Esophagus squamous epithelium (tissue), 5 donors: ENCODE measurements at regions not wholly inside any gene's neighbourhood (a gene's known extent, or its start where the extent isn't known, plus 50 kb on each side); places are given as distances from the start of the nearest gene placed in this dataset.
"Not testable (repeated sequence)": the region's sequence is repeated elsewhere in the genome, so short reads cannot be mapped to it uniquely, and the experiment has no call there.

ENCODE experiments used
- DNase-seq: peaks from one replicate; lab custom pipeline; 2025; lab: John Stamatoyannopoulos, UW
- H3K27ac ChIP-seq, 4 donors: fragments of 200-600 bp; sonication (generic); one replicate each; pipeline ENCODE4 v1.5.1; 2016 to 2019; ENCODE audit warnings: mild to moderate bottlenecking in 1 of 4
- H3K27me3 ChIP-seq, 4 donors: fragments of 200-600 bp; sonication (generic); 1 replicate in 3 of 4; 2 replicates in 1 of 4; pipeline versions ENCODE4 v1.5.1 to v1.6.0; 2017 to 2021; ENCODE audit warnings: antibody characterized with exemption in 1 of 4
- H3K36me3 ChIP-seq, 3 donors: fragments of 200-600 bp; sonication (generic); one replicate each; pipeline ENCODE4 v1.5.1; 2016 to 2019
- H3K4me1 ChIP-seq, 3 donors: fragments of 200-600 bp; sonication (generic); one replicate each; pipeline ENCODE4 v1.5.1; 2017 to 2019
- H3K4me3 ChIP-seq, 4 donors: fragments of 200-600 bp; sonication (generic); 1 replicate in 3 of 4; 2 replicates in 1 of 4; pipeline ENCODE4 v1.5.1; 2016 to 2019; ENCODE audit warnings: mild to moderate bottlenecking in 2 of 4, moderate library complexity in 1 of 4
- H3K9me3 ChIP-seq, 3 donors: fragments of 200-600 bp; sonication (generic); one replicate each; pipeline ENCODE4 v1.5.1; 2016 to 2019
- CTCF ChIP-seq, 6 experiments: fragments of 450-650 bp in 4 of 6; fragments of 200-600 bp in 2 of 6; sonication (generic) in 2 of 6; IDR thresholded peaks; one replicate each; pipeline ENCODE4 v1.5.1; 2016 to 2019; ENCODE audit warnings: antibody characterized with exemption in 6 of 6, mild to moderate bottlenecking in 4 of 6, moderate library complexity in 4 of 6
- POLR2A ChIP-seq, 4 donors: fragments of 450-650 bp; IDR thresholded peaks; one replicate each; pipeline ENCODE4 v1.6.1; 2017; ENCODE audit warnings: antibody characterized with exemption in 4 of 4, mild to moderate bottlenecking in 4 of 4, moderate library complexity in 3 of 4
- WGBS, 2 donors: methylation state at CpG; one replicate each; pipeline ENCODE4 v1.1.5; 2018; 5-methylcytosine and 5-hydroxymethylcytosine counted together
- intact Hi-C: fragments of 100-400 bp; cut with DNase I; formaldehyde crosslinking; loops from one replicate; pipeline ENCODE4 v1.15.0; 2022
- donor health status: DM: yes; HTN: yes; CAD: no.

- Histone ChIP-seq H3K36me3 (no peaks in the 10 kb centered on the region), H3K27ac (no peak overlapping the region), H3K27me3 (no peaks in the 10 kb centered on the region), H3K9me3 (no peaks in the 10 kb centered on the region), H3K4me3 (no peak overlapping the region), H3K4me1 (no peaks in the 10 kb centered on the region)
- TF ChIP-seq CTCF (IDR thresholded peaks at IDR 0.05) (no peak), POLR2A (IDR thresholded peaks at IDR 0.05) (no peak)
- WGBS, 2 donors, result 30 to 62% methylated on average over 3 of the region's 3 CpGs
- intact Hi-C loops, result no loop called here
- no peak for DNase-seq
Observed at GRCh38 chr13:76267216-76267615, 619.0 kb downstream of the KCTD12 start.

DNA sequence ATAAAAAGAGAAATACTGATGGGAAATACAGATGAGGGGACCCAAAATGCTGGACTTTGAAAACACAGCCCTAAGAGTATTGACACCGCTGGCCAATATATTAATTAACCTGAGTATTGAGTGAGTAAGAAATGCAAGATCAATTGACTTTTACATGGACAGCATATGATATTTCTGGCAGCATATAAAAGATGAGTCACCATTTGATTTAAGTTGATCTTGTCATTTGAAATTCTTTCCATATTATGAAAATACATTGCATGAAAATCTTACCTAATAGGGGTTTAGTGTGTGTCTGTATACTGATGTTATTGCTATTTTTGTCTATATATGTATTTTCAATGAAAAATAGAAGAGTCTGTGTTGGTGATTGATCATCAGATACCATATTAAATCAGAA lies 619.6 kb downstream of the KCTD12 start:
- no peaks in the 10 kb centered on the region for H3K4me1 ChIP-seq
- no peaks in the 10 kb centered on the region for H3K36me3 ChIP-seq
- intact Hi-C loops, result no loop called here
- H3K27ac ChIP-seq, result no peak overlapping the region
- no peak for DNase-seq
- H3K4me3 ChIP-seq, result no peak overlapping the region
- no peaks in the 10 kb centered on the region for H3K9me3 ChIP-seq
- TF ChIP-seq CTCF (IDR thresholded peaks at IDR 0.05), result no peak
- WGBS, 2 donors, result 37 to 88% methylated on average over 1 of the region's 1 CpG
- H3K27me3 ChIP-seq, result no peaks in the 10 kb centered on the region

DNA sequence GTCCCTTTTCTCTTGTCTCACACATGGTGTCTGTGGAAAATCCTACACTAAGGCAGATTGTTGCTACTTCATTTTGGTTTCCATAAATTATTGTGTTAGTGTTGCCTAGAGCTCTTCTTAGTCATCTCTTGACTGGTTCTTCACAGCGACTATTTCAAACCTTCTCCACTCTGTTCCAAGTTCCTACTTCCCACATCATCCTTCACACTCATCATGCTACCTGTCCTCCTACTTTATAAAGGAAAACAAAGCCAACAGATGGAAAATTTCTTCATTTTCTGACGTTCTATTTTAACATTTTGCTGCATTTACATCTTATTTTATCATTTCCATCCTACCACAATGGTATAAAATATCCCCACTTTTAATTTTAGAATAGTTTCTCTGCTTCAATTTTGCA lies 614.1 kb downstream of the LMO7 start:
- TF ChIP-seq CTCF (IDR thresholded peaks at IDR 0.05) (no peak), POLR2A (IDR thresholded peaks at IDR 0.05) (no peak)
- no peak for DNase-seq
- H3K9me3 ChIP-seq, result no peaks in the 10 kb centered on the region
- H3K36me3 ChIP-seq, result no peaks in the 10 kb centered on the region
- H3K4me1 ChIP-seq, result no peaks in the 10 kb centered on the region
- WGBS, 2 donors, result 58 to 64% methylated on average over 2 of the region's 2 CpGs
- intact Hi-C loops, result no loop called here
- no peaks in the 10 kb centered on the region for H3K27me3 ChIP-seq
- no peak overlapping the region for H3K27ac ChIP-seq
- no peak overlapping the region for H3K4me3 ChIP-seq

DNA sequence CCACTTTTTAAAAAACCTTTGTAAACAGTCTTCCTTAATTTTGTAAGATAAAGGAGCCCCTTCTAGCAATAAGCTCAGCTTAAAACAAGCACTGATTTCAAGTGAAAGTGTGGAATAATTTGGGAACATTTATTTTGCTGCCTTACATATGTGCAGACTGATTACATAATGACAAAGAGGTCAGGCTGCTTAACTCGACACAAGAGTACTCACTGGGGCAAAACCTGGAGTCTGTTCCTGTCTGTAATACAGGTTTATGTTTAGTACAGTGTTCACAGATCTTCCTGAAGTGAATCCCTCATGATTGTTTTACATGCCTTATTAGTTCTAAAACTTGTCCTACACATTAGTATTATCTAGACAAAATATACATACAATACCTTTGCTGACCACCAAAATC lies 609.8 kb downstream of the LMO7 start:
- intact Hi-C loops, result no loop called here
- H3K36me3 ChIP-seq, result no peaks in the 10 kb centered on the region
- no peaks in the 10 kb centered on the region for H3K27me3 ChIP-seq
- H3K4me3 ChIP-seq, result no peak overlapping the region
- TF ChIP-seq CTCF (IDR thresholded peaks at IDR 0.05) (no peak), POLR2A (IDR thresholded peaks at IDR 0.05) (no peak)
- 21 to 43% methylated on average over 1 of the region's 1 CpG for WGBS, 2 donors
- no peak overlapping the region for H3K27ac ChIP-seq
- no peak for DNase-seq
- no peaks in the 10 kb centered on the region for H3K9me3 ChIP-seq
- no peaks in the 10 kb centered on the region for H3K4me1 ChIP-seq

DNA sequence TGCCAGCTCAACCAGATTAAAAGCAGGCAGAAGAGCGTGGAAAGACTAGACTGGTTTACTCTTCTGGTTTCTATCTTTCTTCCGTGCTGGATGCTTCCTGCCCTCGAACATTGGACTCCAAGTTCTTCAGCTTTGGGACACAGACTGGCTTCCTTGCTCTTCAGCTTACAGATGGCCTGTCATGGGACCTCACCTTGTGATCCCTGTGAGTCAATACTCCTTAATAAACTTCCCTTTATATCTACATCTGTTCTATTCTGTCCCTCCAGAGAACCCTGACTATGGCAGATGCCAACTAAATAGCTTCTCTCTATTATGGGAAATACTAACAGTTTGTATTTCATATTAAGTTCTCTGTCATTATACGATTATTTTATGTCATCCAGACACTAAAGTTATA lies 609.1 kb downstream of the LMO7 start:
- no peak for DNase-seq
- WGBS, 2 donors, result 46 to 63% methylated on average over 4 of the region's 4 CpGs

GRCh38 chr13:76243120-76243519 lies 607.0 kb downstream of the LMO7 start:
- H3K27ac ChIP-seq, DNase-seq, H3K4me1 ChIP-seq, H3K36me3 ChIP-seq, H3K4me3 ChIP-seq, intact Hi-C loops, H3K27me3 ChIP-seq, H3K9me3 ChIP-seq: not testable (repeated sequence)
- whole genome bisulfite sequencing, 2 donors, result 87 to 100% methylated on average over 2 to 4 of the region's 8 CpGs

More for the DNA sequence above, 609.1 kb downstream of the LMO7 start:
- Histone ChIP-seq H3K27me3 (no peaks in the 10 kb centered on the region), H3K4me3 (no peak overlapping the region), H3K4me1 (no peaks in the 10 kb centered on the region), H3K36me3 (no peaks in the 10 kb centered on the region), H3K27ac (no peak overlapping the region), H3K9me3 (no peaks in the 10 kb centered on the region)
- TF ChIP-seq CTCF (IDR thresholded peaks at IDR 0.05) (no peak), POLR2A (IDR thresholded peaks at IDR 0.05) (no peak)
- intact Hi-C loops, result no loop called here
